Fibroblast of lung (primary cell): ENCODE measurements at regions not wholly inside any gene's neighbourhood (a gene's known extent, or its start where the extent isn't known, plus 50 kb on each side); places are given as distances from the start of the nearest gene placed in this dataset.

ENCODE experiments used
- EZH2 ChIP-seq: IDR thresholded peaks from 2 replicates; pipeline ENCODE4 v1.5.1; 2012; ENCODE audit warnings: low read length, control low read depth, mild to moderate bottlenecking; ENCODE audit errors: missing control alignments
- TF ChIP-seq, protein P1 (sequence below), 2 donors: IDR thresholded peaks in 1 of 2; conservative IDR thresholded peaks in 1 of 2; 1 replicate in 1 of 2; 2 replicates in 1 of 2; pipeline ENCODE4 v1.5.1; 2011 to 2012; ENCODE audit warnings: low read length in 2 of 2, control low read depth in 1 of 2, inconsistent platforms in 1 of 2, low read depth in 1 of 2, mild to moderate bottlenecking in 1 of 2

GRCh38 chr14:29123017-29123416 is 356.4 kb downstream of the FOXG1 start:
- TF ChIP-seq, protein P1, sequence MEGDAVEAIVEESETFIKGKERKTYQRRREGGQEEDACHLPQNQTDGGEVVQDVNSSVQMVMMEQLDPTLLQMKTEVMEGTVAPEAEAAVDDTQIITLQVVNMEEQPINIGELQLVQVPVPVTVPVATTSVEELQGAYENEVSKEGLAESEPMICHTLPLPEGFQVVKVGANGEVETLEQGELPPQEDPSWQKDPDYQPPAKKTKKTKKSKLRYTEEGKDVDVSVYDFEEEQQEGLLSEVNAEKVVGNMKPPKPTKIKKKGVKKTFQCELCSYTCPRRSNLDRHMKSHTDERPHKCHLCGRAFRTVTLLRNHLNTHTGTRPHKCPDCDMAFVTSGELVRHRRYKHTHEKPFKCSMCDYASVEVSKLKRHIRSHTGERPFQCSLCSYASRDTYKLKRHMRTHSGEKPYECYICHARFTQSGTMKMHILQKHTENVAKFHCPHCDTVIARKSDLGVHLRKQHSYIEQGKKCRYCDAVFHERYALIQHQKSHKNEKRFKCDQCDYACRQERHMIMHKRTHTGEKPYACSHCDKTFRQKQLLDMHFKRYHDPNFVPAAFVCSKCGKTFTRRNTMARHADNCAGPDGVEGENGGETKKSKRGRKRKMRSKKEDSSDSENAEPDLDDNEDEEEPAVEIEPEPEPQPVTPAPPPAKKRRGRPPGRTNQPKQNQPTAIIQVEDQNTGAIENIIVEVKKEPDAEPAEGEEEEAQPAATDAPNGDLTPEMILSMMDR (conservative IDR thresholded peaks at IDR 0.05 in 1 of 2, IDR thresholded peaks at IDR 0.05 in 1 of 2; ENCODE audit: low read depth in 1 of 2, low read length in 2 of 2): no peak
- no peak for TF ChIP-seq EZH2
